H1 (cell line): ENCODE measurements at regions not wholly inside any gene's neighbourhood (a gene's known extent, or its start where the extent isn't known, plus 50 kb on each side); places are given as distances from the start of the nearest gene placed in this dataset.

ENCODE experiments used
- BRCA1 ChIP-seq: IDR thresholded peaks from 2 replicates; pipeline ENCODE4 v1.6.1; 2012; ENCODE audit warnings: low read depth, low read length, improper control_type of control experiment
- EGR1 ChIP-seq: IDR thresholded peaks from 2 replicates; pipeline ENCODE4 v1.6.1; 2011; ENCODE audit warnings: low read depth, low read length, borderline replicate concordance
- EP300 ChIP-seq, 2 experiments: IDR thresholded peaks; 1 replicate in 1 of 2; 2 replicates in 1 of 2; pipeline ENCODE4 v1.6.1; 2011 to 2012; ENCODE audit warnings: low read depth in 2 of 2, low read length in 2 of 2, mild to moderate bottlenecking in 2 of 2, borderline replicate concordance in 1 of 2, inconsistent platforms in 1 of 2, moderate library complexity in 1 of 2
- YY1 ChIP-seq: IDR thresholded peaks from 2 replicates; pipeline ENCODE4 v1.6.1; 2011; ENCODE audit warnings: low read depth, mild to moderate bottlenecking, low read length
- TF ChIP-seq, protein P1 (sequence below), 3 experiments: IDR thresholded peaks; 1 replicate in 2 of 3; 2 replicates in 1 of 3; pipeline versions ENCODE4 v1.5.1 to v1.6.1; 2011; ENCODE audit warnings: low read length in 3 of 3, mild to moderate bottlenecking in 3 of 3, inconsistent platforms in 2 of 3, low read depth in 1 of 3, moderate library complexity in 1 of 3; ENCODE audit not compliant: insufficient read depth in 1 of 3; ENCODE audit errors: control extremely low read depth in 1 of 3

DNA sequence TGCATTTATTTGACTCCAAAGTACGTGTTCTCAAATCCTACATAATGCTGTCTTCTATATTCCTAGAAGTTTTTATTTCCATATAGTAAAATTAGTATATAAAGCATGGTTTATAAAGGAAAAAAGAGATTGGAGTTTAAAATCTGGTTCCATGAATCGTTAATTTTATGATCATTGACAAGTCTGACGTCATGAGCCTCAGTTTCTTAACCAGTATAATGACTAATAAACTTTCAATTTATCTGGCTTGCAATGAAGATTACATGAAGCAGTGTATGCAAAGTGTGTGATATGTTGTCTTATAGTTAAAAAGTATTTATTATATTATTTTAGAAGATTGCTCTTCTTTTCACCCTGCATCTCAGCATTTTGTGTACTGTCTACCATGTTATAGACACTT lies 421.4 kb upstream of the LRRC7 start:
- TF ChIP-seq, protein P1, sequence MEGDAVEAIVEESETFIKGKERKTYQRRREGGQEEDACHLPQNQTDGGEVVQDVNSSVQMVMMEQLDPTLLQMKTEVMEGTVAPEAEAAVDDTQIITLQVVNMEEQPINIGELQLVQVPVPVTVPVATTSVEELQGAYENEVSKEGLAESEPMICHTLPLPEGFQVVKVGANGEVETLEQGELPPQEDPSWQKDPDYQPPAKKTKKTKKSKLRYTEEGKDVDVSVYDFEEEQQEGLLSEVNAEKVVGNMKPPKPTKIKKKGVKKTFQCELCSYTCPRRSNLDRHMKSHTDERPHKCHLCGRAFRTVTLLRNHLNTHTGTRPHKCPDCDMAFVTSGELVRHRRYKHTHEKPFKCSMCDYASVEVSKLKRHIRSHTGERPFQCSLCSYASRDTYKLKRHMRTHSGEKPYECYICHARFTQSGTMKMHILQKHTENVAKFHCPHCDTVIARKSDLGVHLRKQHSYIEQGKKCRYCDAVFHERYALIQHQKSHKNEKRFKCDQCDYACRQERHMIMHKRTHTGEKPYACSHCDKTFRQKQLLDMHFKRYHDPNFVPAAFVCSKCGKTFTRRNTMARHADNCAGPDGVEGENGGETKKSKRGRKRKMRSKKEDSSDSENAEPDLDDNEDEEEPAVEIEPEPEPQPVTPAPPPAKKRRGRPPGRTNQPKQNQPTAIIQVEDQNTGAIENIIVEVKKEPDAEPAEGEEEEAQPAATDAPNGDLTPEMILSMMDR (IDR thresholded peaks at IDR 0.05; ENCODE audit: control extremely low read depth in 1 of 3, insufficient read depth in 1 of 3, low read depth in 1 of 3, low read length in 3 of 3), result no peak
- TF ChIP-seq EP300 (IDR thresholded peaks at IDR 0.05; ENCODE audit: borderline replicate concordance in 1 of 2, low read depth in 2 of 2, low read length in 2 of 2) (no peak), BRCA1 (no peak), EGR1 (no peak), YY1 (no peak)
